ENCODE measurements at regions not wholly inside any gene's neighbourhood (a gene's known extent, or its start where the extent isn't known, plus 50 kb on each side); places are given as distances from the start of the nearest gene placed in this dataset.
"Not testable (repeated sequence)": the region's sequence is repeated elsewhere in the genome, so short reads cannot be mapped to it uniquely, and the experiment has no call there.

DNA sequence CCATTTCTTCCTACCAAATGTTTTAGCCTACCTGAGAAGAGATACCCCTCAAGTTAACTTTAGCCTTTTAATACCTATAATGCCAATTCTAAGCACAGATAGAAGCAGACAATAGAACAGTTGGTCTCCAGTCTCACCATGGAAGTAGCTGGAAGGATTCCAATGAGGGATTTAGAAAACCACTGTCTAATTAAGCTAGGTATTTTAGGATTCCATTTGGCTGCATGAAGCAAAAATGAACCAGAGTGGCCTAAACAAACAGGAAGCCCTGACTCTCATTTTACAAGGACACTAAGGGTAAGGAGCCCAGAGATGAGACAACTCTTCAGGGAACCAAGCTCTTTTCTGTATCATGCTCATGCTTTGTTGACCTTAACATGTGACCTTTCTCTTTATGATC lies 199.2 kb downstream of the ALDH8A1 start:
- Histone ChIP-seq H3K4me2 (no peak overlapping the region), H3K9ac (no peak overlapping the region), H3K4me3 (no peak overlapping the region), H3K4me1 (no peaks in the 10 kb centered on the region), H3K27me3 (no peaks in the 10 kb centered on the region), H3K27ac (no peak overlapping the region), H4K20me1 (no peaks in the 10 kb centered on the region), H3K36me3 (no peaks in the 10 kb centered on the region), H3K9me3 (replicated peaks in 1 of 11) (no peaks in the 10 kb centered on the region)
- TF ChIP-seq Cebpa-rat (IDR thresholded peaks at IDR 0.05) = no peak

- no peaks in the 10 kb centered on the region for H3K27me3 ChIP-seq
- H3K4me3 ChIP-seq = no peak overlapping the region
- H3K9ac ChIP-seq = no peak overlapping the region
- no peaks in the 10 kb centered on the region for H3K36me3 ChIP-seq
- no peaks in the 10 kb centered on the region for H3K4me1 ChIP-seq
- TF ChIP-seq Cebpa-rat (IDR thresholded peaks at IDR 0.05) = no peak
- no peak overlapping the region for H3K27ac ChIP-seq
- H3K9me3 ChIP-seq (replicated peaks in 1 of 11) = no peaks in the 10 kb centered on the region
- H4K20me1 ChIP-seq = no peaks in the 10 kb centered on the region
- H3K4me2 ChIP-seq = no peak overlapping the region
These were observed 201.4 kb downstream of the ALDH8A1 start for GRCh38 chr6:134748484-134748883.

- not testable (repeated sequence) for H3K9me3 ChIP-seq (replicated peaks in 1 of 11); H3K4me2 ChIP-seq; H3K9ac ChIP-seq; H3K27ac ChIP-seq; H3K4me3 ChIP-seq; H3K27me3 ChIP-seq; H3K36me3 ChIP-seq; H3K4me1 ChIP-seq; H4K20me1 ChIP-seq
These were observed 202.7 kb downstream of the ALDH8A1 start for GRCh38 chr6:134747197-134747596.

DNA sequence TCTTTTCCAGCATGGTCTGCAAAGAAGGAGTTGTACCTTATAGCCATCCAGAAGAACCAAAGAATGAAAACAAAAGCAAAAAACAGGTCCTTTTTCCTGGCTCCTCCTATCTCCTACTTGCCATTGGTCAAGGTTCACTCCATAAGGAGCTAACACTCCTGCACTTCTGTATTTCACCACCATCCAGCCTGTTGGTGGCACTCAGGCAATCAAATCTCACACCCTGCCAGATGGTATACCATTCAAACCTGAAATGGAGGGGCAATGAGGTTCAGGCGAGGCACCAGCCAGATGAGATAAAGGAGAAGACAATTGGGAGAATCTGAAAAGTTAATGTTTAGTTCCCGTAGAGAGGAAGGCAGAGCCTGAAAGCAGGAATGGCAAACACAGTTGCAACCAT lies 203.8 kb downstream of the ALDH8A1 start:
- no peak overlapping the region for H3K9ac ChIP-seq
- peaks cover 0 to 5% (median 3%) of the 10 kb centered on the region in 10 experiments; a peak in 14 of 20 replicates for H3K4me1 ChIP-seq
- no peaks in the 10 kb centered on the region for H3K36me3 ChIP-seq
- TF ChIP-seq Cebpa-rat (IDR thresholded peaks at IDR 0.05) = no peak
- H3K27me3 ChIP-seq = no peaks in the 10 kb centered on the region
- no peaks in the 10 kb centered on the region for H3K9me3 ChIP-seq (replicated peaks in 1 of 11)
- H3K27ac ChIP-seq = no peak overlapping the region
- no peaks in the 10 kb centered on the region for H4K20me1 ChIP-seq
- H3K4me3 ChIP-seq = no peak overlapping the region
- no peak overlapping the region for H3K4me2 ChIP-seq

DNA sequence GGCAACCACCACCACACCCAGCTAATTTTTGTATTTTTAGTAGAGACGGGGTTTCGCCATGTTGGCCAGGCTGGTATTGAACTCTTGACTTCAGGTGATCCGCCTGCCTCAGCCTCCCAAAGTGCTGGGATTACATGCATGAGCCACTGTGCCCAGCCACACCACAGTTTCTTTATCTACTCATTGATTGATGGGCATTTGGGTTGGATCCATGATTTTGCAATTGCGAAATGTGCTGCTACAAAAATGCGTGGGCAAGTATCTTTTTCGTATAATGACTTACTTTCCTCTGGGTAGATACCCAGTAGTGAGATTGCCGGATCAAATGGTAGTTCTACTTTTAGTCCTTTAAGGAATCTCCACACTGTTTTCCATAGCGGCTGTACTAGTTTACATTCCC lies 204.7 kb downstream of the ALDH8A1 start:
- not testable (repeated sequence) for H3K36me3 ChIP-seq; H3K9me3 ChIP-seq (replicated peaks in 1 of 11); H3K27me3 ChIP-seq; H3K9ac ChIP-seq; H3K4me3 ChIP-seq; H4K20me1 ChIP-seq; H3K27ac ChIP-seq; H3K4me2 ChIP-seq
- H3K4me1 ChIP-seq = peaks cover 0 to 12% (median 11%) of the 10 kb centered on the region in 10 experiments; a peak in 15 of 20 replicates

- Histone ChIP-seq H3K4me1 (peaks cover 0 to 17% (median 11%) of the 10 kb centered on the region in 10 experiments; a peak in 15 of 20 replicates), H3K4me3 (no peak overlapping the region), H3K36me3 (no peaks in the 10 kb centered on the region), H4K20me1 (no peaks in the 10 kb centered on the region), H3K27ac (no peak overlapping the region), H3K9me3 (replicated peaks in 1 of 11) (no peaks in the 10 kb centered on the region), H3K4me2 (no peak overlapping the region), H3K9ac (no peak overlapping the region), H3K27me3 (no peaks in the 10 kb centered on the region)
- no peak for TF ChIP-seq Cebpa-rat (IDR thresholded peaks at IDR 0.05)
These were observed 205.6 kb downstream of the ALDH8A1 start for GRCh38 chr6:134744301-134744700.

- Histone ChIP-seq H3K27ac (no peak overlapping the region), H3K27me3 (no peaks in the 10 kb centered on the region), H3K9me3 (replicated peaks in 1 of 11) (no peaks in the 10 kb centered on the region), H3K36me3 (no peaks in the 10 kb centered on the region), H3K4me3 (no peak overlapping the region), H3K4me1 (peaks cover 0 to 17% (median 11%) of the 10 kb centered on the region in 10 experiments; a peak in 15 of 20 replicates), H3K4me2 (peak overlapping the region in 8 of 11 experiments; percentile 0 to 43 (median 25); a peak in 9 of 22 replicates), H3K9ac (no peak overlapping the region), H4K20me1 (no peaks in the 10 kb centered on the region)
- no peak for TF ChIP-seq Cebpa-rat (IDR thresholded peaks at IDR 0.05)
These were observed 208.7 kb downstream of the ALDH8A1 start for GRCh38 chr6:134741200-134741536.

GRCh38 chr6:134740473-134741199 lies 209.3 kb downstream of the ALDH8A1 start:
- Histone ChIP-seq H3K9me3 (replicated peaks in 1 of 11) (no peaks in the 10 kb centered on the region), H3K27ac (no peak overlapping the region), H3K9ac (no peak overlapping the region), H4K20me1 (no peaks in the 10 kb centered on the region), H3K27me3 (no peaks in the 10 kb centered on the region), H3K4me3 (no peak overlapping the region), H3K4me2 (peak overlapping the region in 8 of 11 experiments; percentile 0 to 43 (median 20); a peak in 10 of 22 replicates), H3K36me3 (no peaks in the 10 kb centered on the region), H3K4me1 (peaks cover 0 to 17% (median 11%) of the 10 kb centered on the region in 10 experiments; a peak in 15 of 20 replicates)
- TF ChIP-seq Cebpa-rat (IDR thresholded peaks at IDR 0.05) = no peak

DNA sequence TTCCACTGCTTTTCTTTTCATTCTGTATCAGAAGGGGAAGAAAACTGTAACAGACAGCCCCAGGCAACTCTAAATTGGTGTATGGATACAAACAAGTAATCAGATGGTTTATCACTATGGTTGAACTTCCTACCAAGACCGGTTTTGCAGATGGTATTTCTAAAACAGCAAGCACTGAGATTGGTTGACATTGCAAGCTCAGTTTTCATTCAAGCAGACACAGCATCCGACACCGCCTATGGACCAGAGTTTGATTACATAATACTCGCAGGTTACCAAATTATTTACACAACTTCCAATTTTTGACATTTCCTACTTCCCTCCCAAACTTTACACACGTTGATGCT lies 209.9 kb downstream of the ALDH8A1 start:
- H3K27me3 ChIP-seq = no peaks in the 10 kb centered on the region
- H4K20me1 ChIP-seq = no peaks in the 10 kb centered on the region
- no peak overlapping the region for H3K9ac ChIP-seq
- H3K9me3 ChIP-seq (replicated peaks in 1 of 11) = no peaks in the 10 kb centered on the region
- peaks cover 0 to 17% (median 11%) of the 10 kb centered on the region in 10 experiments; a peak in 15 of 20 replicates for H3K4me1 ChIP-seq
- H3K4me3 ChIP-seq = no peak overlapping the region
- no peak overlapping the region for H3K27ac ChIP-seq
- no peak for TF ChIP-seq Cebpa-rat (IDR thresholded peaks at IDR 0.05)
- H3K36me3 ChIP-seq = no peaks in the 10 kb centered on the region
- H3K4me2 ChIP-seq = peak overlapping the region in 1 of 11 experiments; percentile 41; a peak in 3 of 22 replicates

GRCh38 chr6:134739299-134740026 lies 210.4 kb downstream of the ALDH8A1 start:
- Histone ChIP-seq H3K4me2 (0 out of 22 replicates have a peak overlapping the region, but pooled peaks of 1 of the 11 experiments have one; percentile 41), H3K27ac (no peak overlapping the region), H3K4me1 (peaks cover 0 to 17% (median 11%) of the 10 kb centered on the region in 10 experiments; a peak in 15 of 20 replicates), H3K9ac (no peak overlapping the region), H3K36me3 (no peaks in the 10 kb centered on the region), H3K9me3 (replicated peaks in 1 of 11) (no peaks in the 10 kb centered on the region), H3K27me3 (no peaks in the 10 kb centered on the region), H3K4me3 (no peak overlapping the region), H4K20me1 (no peaks in the 10 kb centered on the region)
- TF ChIP-seq Cebpa-rat (IDR thresholded peaks at IDR 0.05) = no peak
